ENCODE measurements at regions not wholly inside any gene's neighbourhood (a gene's known extent, or its start where the extent isn't known, plus 50 kb on each side); places are given as distances from the start of the nearest gene placed in this dataset.

DNA sequence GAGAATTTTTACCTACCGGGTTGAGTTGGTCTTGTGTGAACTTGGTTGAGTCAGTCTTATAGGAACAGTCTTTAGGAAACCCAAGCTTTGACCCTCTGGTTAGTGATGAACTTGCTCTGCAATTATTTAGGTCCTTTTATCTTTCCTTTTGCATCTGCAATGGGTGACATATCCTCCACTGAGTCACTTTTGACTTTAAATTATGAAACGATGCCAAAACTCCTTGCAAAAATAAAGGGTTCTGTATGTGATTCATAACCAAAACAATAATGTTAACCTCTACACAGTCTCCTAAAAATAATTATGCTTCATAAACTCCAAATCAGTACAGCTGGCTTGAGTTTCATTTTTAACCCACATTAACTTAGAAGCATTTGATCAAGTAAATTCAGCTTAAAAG is 979.4 kb downstream of the GALC start:
- TF ChIP-seq, protein P1, sequence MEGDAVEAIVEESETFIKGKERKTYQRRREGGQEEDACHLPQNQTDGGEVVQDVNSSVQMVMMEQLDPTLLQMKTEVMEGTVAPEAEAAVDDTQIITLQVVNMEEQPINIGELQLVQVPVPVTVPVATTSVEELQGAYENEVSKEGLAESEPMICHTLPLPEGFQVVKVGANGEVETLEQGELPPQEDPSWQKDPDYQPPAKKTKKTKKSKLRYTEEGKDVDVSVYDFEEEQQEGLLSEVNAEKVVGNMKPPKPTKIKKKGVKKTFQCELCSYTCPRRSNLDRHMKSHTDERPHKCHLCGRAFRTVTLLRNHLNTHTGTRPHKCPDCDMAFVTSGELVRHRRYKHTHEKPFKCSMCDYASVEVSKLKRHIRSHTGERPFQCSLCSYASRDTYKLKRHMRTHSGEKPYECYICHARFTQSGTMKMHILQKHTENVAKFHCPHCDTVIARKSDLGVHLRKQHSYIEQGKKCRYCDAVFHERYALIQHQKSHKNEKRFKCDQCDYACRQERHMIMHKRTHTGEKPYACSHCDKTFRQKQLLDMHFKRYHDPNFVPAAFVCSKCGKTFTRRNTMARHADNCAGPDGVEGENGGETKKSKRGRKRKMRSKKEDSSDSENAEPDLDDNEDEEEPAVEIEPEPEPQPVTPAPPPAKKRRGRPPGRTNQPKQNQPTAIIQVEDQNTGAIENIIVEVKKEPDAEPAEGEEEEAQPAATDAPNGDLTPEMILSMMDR (conservative IDR thresholded peaks at IDR 0.05; ENCODE audit: low read depth, low read length), result no peak
- Histone ChIP-seq H4K20me1 (ENCODE audit: insufficient read depth) (no peaks in the 10 kb centered on the region), H3K36me3 (ENCODE audit: insufficient read depth) (no peaks in the 10 kb centered on the region), H3K79me2 (ENCODE audit: insufficient read depth, low read depth) (no peaks in the 10 kb centered on the region), H3K27ac (no peak overlapping the region), H3K27me3 (ENCODE audit: insufficient read depth, low read depth) (no peaks in the 10 kb centered on the region), H3K4me1 (ENCODE audit: low read depth, poor library complexity, severe bottlenecking) (no peaks in the 10 kb centered on the region), H2AFZ (ENCODE audit: low read depth) (no peak overlapping the region), H3K4me2 (no peak overlapping the region), H3K4me3 (IDR thresholded peaks at IDR 0.05; ENCODE audit: insufficient read depth, low read depth, low read length) (no peak overlapping the region), H3K9ac (no peak overlapping the region)

DNA sequence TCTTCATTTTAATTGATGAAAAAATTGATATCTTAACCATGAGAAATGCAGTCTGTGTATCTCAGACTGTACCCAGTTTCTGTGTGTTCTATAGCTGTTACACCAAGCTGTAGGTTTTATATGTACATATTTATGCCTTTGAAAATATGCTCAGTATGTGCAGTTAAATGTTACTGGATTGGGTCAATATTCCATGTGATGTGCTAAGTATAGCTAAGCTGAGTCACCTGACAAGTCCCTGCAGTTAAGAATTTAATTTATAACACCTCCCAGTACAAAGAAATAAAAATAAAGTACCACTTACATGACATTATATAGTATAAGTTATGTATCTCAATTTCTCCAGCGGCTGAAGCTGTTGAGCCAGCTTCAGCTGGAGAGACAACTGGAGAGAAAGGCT is 984.0 kb downstream of the GALC start:
- no peak overlapping the region for H3K4me2 ChIP-seq
- no peak overlapping the region for H2AFZ ChIP-seq (ENCODE audit: low read depth)
- no peak overlapping the region for H3K4me3 ChIP-seq (IDR thresholded peaks at IDR 0.05; ENCODE audit: insufficient read depth, low read depth, low read length)
- no peak overlapping the region for H3K27ac ChIP-seq
- H3K79me2 ChIP-seq (ENCODE audit: insufficient read depth, low read depth), result no peaks in the 10 kb centered on the region
- no peak overlapping the region for H3K9ac ChIP-seq
- TF ChIP-seq, protein P1 (conservative IDR thresholded peaks at IDR 0.05; ENCODE audit: low read depth, low read length), result no peak
- no peaks in the 10 kb centered on the region for H3K27me3 ChIP-seq (ENCODE audit: insufficient read depth, low read depth)
- no peaks in the 10 kb centered on the region for H3K4me1 ChIP-seq (ENCODE audit: low read depth, poor library complexity, severe bottlenecking)
- H4K20me1 ChIP-seq (ENCODE audit: insufficient read depth), result no peaks in the 10 kb centered on the region
- H3K36me3 ChIP-seq (ENCODE audit: insufficient read depth), result no peaks in the 10 kb centered on the region

DNA sequence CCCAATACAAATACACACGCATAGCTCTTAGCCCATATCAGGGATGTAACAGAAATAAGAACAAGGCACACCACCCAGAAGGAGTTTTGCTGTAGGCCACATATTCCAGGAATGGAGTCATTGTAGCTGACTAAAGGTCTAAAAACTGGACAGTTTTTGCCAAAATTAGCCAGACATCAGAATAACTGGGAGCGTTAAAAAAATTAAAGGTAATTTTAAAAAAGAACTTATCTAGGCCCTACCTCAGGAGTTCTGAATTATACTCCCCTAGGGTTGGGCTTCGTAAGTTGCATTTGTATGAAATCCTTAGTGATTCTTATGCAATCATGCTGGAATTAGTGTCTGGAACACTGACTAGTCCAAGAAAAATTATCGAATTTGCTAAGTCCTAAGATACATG is 987.7 kb downstream of the GALC start:
- TF ChIP-seq, protein P1 (conservative IDR thresholded peaks at IDR 0.05; ENCODE audit: low read depth, low read length), result no peak
- Histone ChIP-seq H2AFZ (ENCODE audit: low read depth) (no peak overlapping the region), H4K20me1 (ENCODE audit: insufficient read depth) (no peaks in the 10 kb centered on the region), H3K27me3 (ENCODE audit: insufficient read depth, low read depth) (no peaks in the 10 kb centered on the region), H3K27ac (no peak overlapping the region), H3K9ac (no peak overlapping the region), H3K4me2 (no peak overlapping the region), H3K79me2 (ENCODE audit: insufficient read depth, low read depth) (no peaks in the 10 kb centered on the region), H3K4me3 (IDR thresholded peaks at IDR 0.05; ENCODE audit: insufficient read depth, low read depth, low read length) (no peak overlapping the region), H3K4me1 (ENCODE audit: low read depth, poor library complexity, severe bottlenecking) (peaks cover 4% of the 10 kb centered on the region), H3K36me3 (ENCODE audit: insufficient read depth) (no peaks in the 10 kb centered on the region)

DNA sequence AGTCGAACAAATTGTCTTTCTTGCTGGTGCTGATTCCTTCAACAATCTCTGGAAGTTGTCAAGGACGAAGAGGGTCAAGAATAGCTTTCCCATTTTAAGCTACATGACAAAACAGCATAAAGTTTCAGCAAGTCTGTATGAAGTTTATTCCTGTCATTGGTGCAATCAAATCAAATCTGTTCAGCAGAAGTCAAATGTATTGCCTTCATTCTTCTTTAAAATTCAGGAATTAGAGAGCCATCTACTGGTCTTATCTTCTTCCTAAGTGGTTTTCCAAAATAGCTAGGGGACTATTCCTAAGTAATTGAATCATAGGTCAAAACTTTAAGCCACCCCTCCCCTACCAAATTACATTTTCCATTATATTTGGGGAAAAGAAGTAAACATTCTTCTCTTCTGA is 990.2 kb downstream of the GALC start:
- H3K4me2 ChIP-seq, result no peak overlapping the region
- H3K4me3 ChIP-seq (IDR thresholded peaks at IDR 0.05; ENCODE audit: insufficient read depth, low read depth, low read length), result no peak overlapping the region
- no peaks in the 10 kb centered on the region for H3K36me3 ChIP-seq (ENCODE audit: insufficient read depth)
- no peak overlapping the region for H3K27ac ChIP-seq
- no peaks in the 10 kb centered on the region for H3K79me2 ChIP-seq (ENCODE audit: insufficient read depth, low read depth)
- H3K4me1 ChIP-seq (ENCODE audit: low read depth, poor library complexity, severe bottlenecking), result peaks cover 22% of the 10 kb centered on the region
- TF ChIP-seq, protein P1 (conservative IDR thresholded peaks at IDR 0.05; ENCODE audit: low read depth, low read length), result no peak
- H3K9ac ChIP-seq, result no peak overlapping the region
- no peak overlapping the region for H2AFZ ChIP-seq (ENCODE audit: low read depth)
- no peaks in the 10 kb centered on the region for H3K27me3 ChIP-seq (ENCODE audit: insufficient read depth, low read depth)
- H4K20me1 ChIP-seq (ENCODE audit: insufficient read depth), result no peaks in the 10 kb centered on the region

Measured in KMS-11 (cell line).